GM10248 (cell line): ENCODE measurements at regions not wholly inside any gene's neighbourhood (a gene's known extent, or its start where the extent isn't known, plus 50 kb on each side); places are given as distances from the start of the nearest gene placed in this dataset.

Experiments used
- CTCF ChIA-PET: fragments of 300-600 bp; sonication (Branson Sonifier 250); formaldehyde crosslinking; extraction: SDS; loops from one replicate; lab custom pipeline; 2021; ENCODE audit warnings: antibody characterized with exemption; lab: Yijun Ruan, JAX
- POLR2A ChIA-PET: fragments of 350-650 bp; sonication (Branson Sonifier 250); formaldehyde crosslinking; extraction: SDS; loops from one replicate; lab custom pipeline; 2020; ENCODE audit warnings: antibody characterized with exemption; lab: Yijun Ruan, JAX
- DNase-seq: peaks from one replicate; pipeline ENCODE4 v3.0.0; 2012; ENCODE audit errors: extremely low spot score
- TF ChIP-seq, protein P1 (sequence below): IDR thresholded peaks from 2 replicates; pipeline ENCODE4 v1.5.1; 2012; ENCODE audit warnings: mild to moderate bottlenecking, low read depth; ENCODE audit errors: extremely low read depth, missing control alignments, control extremely low read depth

DNA sequence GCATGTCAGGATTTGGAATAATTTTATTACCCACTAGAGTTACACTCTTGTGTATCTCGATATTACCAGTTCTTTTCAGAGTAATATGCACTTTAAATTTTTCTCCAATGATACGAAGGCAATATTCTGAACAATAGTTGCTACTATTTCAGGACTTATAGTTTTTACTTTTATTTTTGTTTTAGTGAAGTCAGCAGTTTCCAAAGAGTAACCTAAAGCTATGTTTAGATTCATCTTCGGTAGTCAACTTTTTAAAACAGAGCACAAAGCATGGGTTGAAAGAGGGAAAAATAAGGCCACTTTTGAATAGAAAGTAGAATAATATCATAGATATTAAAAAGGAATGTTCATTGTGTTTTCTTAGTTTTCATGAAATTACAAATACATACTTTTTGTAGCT lies 532.7 kb downstream of the CPS1 start:
- TF ChIP-seq, protein P1, sequence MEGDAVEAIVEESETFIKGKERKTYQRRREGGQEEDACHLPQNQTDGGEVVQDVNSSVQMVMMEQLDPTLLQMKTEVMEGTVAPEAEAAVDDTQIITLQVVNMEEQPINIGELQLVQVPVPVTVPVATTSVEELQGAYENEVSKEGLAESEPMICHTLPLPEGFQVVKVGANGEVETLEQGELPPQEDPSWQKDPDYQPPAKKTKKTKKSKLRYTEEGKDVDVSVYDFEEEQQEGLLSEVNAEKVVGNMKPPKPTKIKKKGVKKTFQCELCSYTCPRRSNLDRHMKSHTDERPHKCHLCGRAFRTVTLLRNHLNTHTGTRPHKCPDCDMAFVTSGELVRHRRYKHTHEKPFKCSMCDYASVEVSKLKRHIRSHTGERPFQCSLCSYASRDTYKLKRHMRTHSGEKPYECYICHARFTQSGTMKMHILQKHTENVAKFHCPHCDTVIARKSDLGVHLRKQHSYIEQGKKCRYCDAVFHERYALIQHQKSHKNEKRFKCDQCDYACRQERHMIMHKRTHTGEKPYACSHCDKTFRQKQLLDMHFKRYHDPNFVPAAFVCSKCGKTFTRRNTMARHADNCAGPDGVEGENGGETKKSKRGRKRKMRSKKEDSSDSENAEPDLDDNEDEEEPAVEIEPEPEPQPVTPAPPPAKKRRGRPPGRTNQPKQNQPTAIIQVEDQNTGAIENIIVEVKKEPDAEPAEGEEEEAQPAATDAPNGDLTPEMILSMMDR, result no peak
- POLR2A ChIA-PET, result no interaction called here
- CTCF ChIA-PET, result interaction anchor here (1.3 to 1.4 kb wide), 2 partner anchors 40 to 68 kb away, joined by 3 to 6 read pairs; no protein-coding TSS in a partner anchor
- no peak for DNase-seq

DNA sequence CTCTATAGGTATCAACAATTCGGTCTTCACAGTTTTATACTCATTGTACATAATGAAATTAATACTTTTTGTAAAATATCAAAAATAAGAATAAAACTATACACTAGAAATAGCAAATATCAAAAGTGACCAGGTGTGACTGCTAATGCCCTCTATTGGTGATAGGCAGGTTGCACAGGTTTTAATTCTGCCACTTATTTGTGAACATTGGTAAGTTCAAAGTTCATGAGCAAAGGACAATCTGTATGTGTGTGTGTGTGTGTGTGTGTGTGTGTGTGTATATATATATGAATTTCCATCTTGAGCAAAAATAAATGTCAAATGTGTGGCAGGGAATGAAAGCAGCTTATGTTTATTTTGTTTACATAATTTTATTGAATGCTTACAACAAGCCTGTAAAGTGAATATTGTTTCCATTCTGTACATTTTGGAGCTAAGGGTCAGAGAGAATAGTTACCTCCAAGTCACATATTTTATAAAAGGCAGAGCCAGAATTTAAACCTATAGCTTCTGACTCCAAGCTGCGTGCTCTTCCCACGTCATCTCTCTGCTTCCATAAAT lies 537.4 kb downstream of the CPS1 start:
- POLR2A ChIA-PET, result no interaction called here
- TF ChIP-seq, protein P1, result peak; percentile 40
- CTCF ChIA-PET, result interaction anchor here (0.7 to 2.0 kb wide), 9 partner anchors 8 to 57 kb away, joined by 3 to 6 read pairs (median 3); no protein-coding TSS in a partner anchor
- no peak for DNase-seq

DNA sequence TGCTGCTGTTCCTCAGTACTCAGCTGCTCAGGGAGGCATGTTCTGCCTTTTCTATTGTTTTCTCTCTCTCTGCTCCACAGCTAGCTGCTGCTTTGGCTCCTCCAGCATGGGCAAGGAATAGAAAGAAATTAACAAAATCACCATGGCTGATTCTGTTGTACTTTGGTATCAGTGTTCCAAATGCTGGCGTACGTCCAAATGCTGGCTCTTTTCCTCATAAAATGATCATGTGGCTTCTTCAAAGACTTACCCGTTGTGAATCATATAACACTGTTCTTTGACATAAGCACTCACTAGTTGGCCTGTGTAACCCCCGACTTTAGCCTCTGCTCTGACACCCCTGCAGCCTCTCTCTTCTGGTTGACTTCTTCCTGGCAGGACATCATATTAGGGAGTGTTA lies 547.6 kb downstream of the CPS1 start:
- TF ChIP-seq, protein P1, result no peak
- POLR2A ChIA-PET, result no interaction called here
- CTCF ChIA-PET, result interaction anchor here (0.9 kb wide), 1 partner anchor 18 kb away, joined by 3 read pairs; no protein-coding TSS in a partner anchor
- DNase-seq, result no peak

DNA sequence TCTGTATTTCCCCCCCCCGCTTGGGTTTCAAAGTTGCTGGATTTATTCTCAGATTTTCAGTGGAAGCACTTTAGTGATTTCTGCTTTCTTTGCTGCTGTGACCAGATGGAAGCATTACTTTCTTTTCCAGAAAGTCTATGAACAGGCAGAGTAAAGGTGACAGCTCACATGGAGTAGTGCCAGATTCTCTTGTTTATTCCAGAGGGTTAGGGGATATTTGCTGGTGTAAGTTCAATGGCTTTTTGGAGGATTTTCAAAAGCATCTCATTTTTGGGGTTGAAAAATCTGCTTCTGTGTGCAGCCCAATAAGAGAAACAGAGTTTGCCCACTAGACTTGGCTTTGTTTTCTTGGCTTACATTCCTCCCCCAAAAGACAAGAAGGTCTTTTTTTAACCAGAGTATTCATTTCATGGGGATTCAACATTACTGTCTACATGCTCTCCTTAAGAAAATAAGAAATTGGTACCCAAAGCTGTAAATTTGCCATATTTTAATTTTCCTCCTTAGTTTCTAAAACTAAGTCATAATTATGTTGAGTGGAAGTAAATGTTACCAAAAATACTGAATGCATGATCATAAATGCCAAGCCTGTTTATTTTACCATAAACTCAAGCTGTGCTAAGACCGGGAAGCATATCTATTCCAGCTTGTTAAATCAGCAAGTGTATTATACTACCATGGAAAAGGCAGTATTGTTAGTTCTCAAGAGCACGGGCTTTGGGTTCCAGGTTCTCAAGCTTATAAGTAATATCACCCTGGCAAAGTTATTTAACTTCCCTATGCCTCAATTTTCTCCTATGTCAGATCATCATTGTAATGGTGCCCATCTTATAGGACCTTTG lies 557.2 kb downstream of the CPS1 start:
- TF ChIP-seq, protein P1, result no peak
- POLR2A ChIA-PET, result no interaction called here
- DNase-seq, result no peak
- CTCF ChIA-PET, result interaction anchor here (0.9 kb wide), 1 partner anchor 44 kb away, joined by 3 read pairs; no protein-coding TSS in a partner anchor

DNA sequence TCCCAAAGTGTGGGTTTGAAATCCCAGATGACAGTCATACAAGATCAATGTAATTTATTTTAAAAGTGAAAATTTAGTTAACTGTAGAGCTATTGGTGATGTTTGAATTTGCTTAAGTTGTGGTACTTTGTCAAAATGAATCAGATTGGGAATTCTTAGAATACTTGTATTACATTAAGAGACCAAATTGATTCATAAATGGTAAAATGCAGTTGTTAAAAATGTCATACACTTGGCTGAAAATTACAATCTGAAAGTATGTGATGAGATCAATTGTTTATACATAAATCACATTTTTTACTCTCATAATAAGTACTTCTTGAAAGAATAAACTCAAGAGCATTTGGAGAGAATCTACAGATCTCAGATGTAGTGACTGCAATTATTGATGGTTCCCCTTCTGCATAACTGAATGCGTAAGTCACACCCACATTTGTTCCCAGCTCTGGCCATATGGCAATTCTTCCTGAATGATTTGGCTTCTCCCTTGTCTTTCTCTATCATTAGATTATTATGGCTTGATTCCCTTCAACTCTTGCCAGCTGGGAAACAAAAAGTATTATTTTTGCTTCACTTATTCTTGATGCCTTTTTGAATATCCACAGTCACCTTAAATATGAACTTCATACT lies 558.5 kb downstream of the CPS1 start:
- no peak for DNase-seq
- ChIA-PET CTCF (interaction anchor here (0.7 to 1.4 kb wide), 2 partner anchors 22 to 44 kb away, joined by 3 read pairs; no protein-coding TSS in a partner anchor), POLR2A (no interaction called here)
- TF ChIP-seq, protein P1, result no peak

DNA sequence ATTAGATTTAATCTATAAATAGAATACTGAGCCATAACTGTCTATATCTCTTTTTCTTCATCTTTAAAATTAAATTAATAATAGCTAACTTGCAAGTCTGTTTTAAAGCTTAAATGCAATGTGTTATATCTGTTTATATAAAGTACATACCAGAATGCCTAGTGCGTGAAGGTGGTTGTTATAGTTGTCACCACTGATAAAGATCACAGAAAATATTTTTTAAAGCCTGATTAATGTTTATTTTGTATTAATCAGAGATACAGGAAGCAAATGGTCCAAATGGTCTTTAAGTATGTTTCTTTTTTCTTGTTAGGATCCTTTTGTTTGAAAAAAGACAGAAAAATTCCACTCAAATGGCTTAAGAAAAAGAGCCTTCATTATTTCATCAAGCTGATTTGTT lies 560.6 kb downstream of the CPS1 start:
- POLR2A ChIA-PET, result no interaction called here
- TF ChIP-seq, protein P1, result no peak
- no peak for DNase-seq
- CTCF ChIA-PET, result interaction anchor here (0.9 kb wide), 1 partner anchor 23 kb away, joined by 3 read pairs; no protein-coding TSS in a partner anchor
